Tongue (tissue), 1 donor: ENCODE measurements at regions not wholly inside any gene's neighbourhood (a gene's known extent, or its start where the extent isn't known, plus 50 kb on each side); places are given as distances from the start of the nearest gene placed in this dataset.
"Not testable (repeated sequence)": the region's sequence is repeated elsewhere in the genome, so short reads cannot be mapped to it uniquely, and the experiment has no call there.

ENCODE experiments used
- DNase-seq: peaks from one replicate; pipeline ENCODE4 v3.0.0-alpha.2; 2015

DNA sequence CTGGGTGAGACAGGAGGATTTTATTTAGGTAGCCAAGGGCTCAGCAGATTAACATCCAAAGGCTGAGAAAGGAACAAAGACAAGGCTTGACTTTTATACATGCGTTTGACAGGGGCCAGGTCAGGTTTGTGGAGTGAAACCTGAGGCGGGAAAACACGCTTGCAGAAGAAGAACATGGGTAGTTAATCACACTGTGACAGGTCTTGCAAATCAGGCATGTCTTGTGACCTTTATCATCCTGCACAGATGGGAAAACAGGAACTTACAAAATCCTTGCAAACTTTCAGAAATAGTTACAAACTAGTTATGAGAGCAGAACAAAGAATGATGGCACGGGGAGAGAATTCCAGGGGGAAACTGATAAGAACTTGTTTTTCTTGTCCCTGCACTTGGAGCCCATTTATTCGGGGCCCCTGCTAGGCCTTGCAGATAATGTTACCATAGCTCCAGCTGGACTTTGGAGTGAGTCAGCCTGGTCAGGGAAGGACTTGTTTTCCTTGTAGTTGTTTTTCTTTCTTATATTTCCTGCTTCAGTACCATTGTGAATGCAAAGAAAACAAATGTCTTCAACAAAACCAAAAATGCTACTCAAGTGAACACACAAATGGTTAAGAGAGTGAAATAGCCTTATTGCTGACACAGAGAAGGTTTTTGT is 965.9 kb upstream of the ROBO1 start:
- DNase-seq: peak; percentile 2

DNA sequence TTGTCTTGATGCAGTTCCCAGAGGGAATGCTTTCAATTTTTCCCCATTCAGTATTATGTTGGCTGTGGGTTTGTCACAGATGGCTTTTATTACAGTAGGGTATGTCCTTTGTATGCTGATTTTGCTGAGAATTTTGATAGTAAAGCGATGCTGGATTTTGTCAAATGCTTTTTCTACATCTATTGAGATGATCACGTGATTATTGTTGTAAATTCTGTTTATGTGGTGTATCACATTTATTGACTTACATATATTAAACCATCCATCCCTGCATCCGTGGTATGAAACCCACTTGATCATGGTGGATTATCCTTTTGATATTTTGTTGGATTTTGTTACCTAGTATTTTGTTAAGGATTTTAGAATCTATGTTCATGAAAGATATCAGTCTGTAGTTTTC is 959.8 kb upstream of the ROBO1 start:
- not testable (repeated sequence) for DNase-seq

DNA sequence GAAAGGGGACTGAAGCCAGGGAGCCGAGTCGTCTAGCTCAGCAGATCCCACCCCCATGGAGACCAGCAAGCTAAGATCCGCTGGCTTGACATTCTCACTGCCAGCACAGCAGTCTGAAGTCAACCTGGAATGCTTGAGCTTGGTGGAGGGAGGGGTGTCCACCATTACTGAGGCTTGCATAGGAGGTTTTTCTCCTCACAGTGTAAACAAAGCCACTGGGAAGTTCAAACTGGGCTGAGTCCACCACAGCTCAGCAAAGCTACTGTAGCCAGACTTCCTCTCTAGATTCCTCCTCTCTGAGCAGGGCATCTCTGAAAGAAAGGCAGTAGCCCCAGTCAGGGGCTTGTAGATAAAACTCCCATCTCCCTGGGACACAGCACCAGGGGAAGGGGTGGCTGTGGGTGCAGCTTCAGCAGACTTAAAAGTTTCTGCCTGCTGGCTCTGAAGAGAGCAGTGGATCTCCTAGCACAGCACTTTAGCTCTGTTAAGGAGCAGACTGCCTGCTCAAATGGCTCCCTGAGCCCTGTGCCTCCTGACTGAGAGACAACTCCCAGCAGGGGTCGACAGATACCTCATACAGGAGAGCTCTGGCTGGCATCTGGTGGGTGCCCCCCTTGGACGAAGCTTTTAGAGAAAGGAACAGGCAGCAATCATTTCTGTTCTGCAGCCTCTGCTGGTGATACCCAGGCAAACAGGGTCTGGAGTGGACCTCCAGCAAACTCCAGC is 942.0 kb upstream of the ROBO1 start:
- not testable (repeated sequence) for DNase-seq

DNA sequence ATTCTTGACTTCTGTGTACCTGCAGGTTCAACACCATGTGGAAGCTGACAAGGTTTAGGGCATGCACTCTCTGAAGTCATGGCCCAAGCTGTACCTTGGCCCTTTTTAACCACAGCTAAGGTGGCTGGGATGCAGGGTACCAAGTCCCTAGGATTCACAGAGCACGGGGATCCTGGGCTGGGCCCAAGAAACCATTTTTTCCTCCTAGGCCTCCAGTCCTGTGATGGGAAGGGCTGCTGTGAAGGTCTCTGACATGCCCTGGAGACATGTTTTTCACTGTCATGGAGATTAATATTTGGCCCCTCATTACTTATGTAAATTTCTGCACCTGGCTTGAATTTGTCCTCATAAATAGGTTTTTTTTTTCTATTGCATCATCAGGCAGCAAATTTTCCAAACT is 937.5 kb upstream of the ROBO1 start:
- DNase-seq: no peak

DNA sequence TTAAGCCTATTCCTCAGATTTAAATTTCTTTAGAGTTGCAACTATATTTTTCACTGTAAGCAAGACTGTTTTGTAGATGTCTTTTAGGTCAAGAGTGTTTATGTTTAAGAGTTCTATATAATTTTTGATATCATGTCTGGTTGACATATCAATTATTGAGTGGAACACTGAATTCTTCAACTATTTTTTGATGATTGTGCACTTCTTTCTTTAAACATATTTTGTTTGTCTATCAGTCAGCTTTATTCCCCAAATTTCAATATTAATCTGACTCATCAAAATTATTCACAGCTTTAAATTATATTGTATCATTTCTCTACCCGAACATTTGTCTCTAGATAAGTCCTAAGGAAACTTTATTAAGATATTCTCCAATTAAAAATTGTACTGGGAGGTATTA is 933.6 kb upstream of the ROBO1 start:
- DNase-seq: no peak

DNA sequence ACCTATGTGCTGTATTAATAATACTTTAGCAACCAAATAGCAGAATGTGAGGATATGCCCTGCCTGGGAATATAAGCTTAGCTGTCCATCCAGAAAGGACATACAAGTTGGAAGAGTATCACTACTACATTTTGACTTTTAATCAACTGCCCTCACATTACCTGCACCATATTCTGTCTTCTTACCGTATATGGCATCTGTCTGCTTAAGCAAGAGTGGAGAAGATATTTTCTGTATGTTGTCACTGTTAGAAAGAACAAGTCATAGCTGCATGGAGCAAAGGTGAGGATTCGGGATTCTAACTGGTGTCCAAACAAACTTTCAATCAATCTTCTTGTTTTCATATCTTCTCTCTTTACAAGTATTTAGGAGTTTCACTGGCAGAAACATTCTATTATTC is 929.5 kb upstream of the ROBO1 start:
- no peak for DNase-seq

DNA sequence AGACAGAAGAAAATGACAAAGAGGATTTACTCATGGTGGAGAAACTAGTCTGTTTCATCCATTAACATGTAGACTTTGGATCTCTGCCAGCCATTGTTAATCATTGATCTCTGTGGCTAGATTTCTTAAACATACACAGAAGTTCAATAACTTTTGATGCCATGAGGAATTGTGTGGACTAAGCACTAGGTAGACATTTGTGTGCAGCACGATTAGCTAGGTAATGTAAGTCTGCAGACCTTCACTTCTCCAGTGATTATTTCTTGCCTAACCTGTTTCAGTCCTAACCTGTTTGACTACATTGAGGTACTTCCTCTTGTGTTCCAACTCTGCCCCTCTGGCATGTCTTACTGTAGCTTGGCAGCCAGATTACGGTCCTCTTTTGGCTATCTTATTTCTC is 928.5 kb upstream of the ROBO1 start:
- DNase-seq: peak; percentile 55

DNA sequence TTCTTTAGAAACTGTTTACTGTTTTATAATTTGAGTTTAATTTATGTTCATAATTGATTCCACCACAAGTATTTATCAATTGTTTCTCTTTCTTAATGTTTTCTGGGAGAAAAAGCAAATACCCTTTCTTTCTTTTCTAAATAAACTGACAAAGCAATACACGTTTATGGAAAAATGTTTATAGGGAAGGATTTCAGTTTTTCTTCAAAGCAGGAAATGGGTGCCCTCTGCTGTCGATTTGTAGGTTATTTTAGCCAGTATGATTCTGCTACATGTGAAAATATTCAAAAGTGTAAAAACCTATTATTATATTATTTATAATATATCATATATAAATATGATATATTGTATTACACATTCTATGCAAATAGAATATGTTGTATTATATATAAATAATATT is 921.0 kb upstream of the ROBO1 start:
- peak; percentile 51 for DNase-seq

DNA sequence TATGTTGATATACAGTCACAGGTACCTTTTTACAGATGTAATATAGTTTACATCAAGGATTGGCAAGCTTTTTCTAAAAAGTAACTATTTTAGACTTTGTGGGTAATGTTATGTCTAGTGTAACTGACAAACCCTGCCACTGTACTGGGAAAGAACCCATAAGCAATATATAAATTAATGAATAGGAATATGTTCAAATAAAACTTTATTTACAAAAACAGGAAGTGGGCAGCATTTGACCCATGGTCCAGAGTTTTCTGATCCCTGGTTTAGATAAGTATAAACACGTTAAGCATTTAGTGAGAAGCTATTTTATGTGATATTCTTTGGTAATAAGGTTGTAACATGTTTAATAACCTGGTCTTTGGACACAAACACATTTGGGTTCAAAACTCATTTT is 915.2 kb upstream of the ROBO1 start:
- DNase-seq: no peak

DNA sequence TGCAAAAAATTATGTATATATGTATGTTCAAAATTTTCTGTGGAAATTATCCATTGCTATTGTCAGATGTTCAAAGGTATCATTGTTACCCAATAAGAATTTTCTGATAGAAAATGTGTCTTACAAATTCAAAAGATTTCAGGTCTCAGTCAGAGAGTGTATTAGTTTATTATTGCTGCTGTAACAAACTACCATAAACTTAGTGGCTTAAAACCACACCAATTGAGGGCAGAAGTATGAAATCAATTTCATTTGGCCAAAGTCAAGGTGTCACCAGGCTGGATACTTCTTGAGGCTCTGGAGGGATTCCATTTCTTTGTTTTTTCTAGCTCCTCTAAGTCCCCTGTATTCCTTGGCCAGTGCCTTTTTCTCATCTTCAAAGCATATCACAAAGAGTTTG is 914.4 kb upstream of the ROBO1 start:
- no peak for DNase-seq

DNA sequence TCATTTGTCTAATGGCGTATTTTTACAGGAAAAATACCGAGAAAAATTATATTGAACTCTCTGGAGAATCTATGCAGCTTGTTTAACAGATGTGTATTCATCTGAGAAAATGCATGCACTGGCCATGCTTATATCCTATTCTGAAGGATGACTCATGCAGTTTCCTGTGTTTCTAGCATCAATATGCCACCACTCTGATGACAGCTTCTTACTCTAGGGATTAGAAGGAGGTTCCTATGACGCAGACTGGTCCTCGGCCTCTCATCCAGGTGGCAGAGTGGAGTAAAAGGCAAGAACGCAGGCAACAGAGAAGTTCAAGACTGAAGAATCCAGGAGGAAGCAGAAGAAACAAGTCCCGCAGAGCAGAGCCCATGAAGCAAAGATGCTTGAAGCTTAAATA is 910.0 kb upstream of the ROBO1 start:
- no peak for DNase-seq

DNA sequence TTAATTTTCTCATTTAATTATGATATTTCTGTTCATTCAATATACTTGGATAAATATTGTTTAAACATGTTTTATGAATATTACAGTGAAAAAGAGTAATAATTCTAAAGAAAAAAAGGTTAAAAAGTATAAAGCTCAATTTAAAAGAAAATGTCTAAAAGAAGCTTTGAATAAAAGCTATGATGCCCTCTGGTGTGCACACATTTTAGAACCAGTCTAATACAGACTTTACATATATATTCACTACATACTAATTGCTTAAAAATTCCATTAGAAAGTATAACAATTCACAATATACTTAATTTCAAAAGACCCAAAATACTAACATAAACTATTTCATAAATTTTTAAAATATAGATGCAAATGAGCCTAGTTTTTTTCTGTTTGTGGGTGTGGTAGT is 909.1 kb upstream of the ROBO1 start:
- DNase-seq: no peak

DNA sequence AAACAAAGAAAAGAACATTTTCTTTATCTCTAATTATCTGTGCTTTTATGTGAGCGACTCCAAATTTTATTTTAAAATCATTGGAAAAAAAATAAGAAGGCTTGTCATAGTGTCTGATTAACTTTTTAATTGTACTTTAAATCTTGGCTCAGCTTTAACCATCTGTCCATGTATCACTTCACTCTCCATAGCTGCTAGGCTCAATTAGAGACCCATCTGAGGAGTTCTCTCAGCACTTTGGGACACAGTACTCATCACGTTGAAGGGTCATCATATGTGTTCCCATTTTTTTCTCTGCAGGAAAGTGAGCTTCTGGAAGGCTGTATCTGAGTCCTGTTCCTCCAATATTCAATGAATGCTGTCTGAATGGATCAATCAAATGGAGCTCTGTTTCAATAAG is 908.5 kb upstream of the ROBO1 start:
- DNase-seq: no peak

DNA sequence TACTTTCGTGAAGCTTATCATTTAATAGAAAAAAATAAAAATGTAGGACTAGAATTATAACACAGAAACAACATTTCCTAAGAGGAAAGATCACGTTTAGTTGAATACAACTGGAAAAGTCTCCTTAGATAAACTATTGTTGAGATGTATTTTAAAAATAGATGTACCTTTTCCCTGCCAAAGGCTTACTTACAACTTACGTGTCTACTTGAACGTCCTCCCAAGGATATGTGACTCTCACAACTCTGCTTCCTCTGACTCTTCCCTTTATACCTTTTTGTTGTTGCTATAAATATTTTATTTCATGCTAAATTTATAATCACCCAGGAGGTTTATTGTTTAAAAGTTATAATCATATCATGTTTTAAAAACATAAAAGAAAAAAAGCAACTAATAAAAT is 908.0 kb upstream of the ROBO1 start:
- no peak for DNase-seq

DNA sequence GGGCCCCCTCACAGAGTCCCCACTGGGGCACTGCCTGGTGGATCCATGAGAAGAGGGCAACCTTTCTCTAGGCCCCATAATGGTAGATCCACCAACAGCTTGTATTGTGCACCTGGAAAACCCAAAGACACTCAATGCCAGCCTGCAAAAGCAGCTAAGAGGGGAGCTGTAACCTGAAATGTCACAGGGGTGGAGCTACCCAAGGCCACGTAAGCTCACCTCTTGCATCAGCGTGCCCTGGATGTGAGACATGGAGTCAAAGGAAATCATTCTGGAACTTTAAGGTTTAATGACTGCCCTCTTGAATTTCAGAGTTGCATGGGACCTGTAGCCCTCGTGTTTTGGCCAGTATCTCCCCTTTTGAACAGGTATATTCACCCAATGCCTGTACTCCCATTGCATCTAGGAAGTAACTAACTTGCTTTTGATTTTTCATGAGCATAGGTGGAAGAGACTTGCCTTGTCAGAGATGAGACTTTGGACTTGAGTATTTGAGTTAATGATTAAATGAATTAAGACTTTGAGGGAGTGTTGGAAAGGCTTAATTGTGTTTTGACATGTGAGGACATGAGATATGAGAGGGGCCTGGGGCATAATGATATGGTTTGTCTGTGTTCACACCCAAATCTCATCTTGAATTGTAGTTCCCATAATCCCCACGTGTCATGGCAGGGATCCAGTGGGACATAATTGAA is 900.9 kb upstream of the ROBO1 start:
- DNase-seq: no peak

DNA sequence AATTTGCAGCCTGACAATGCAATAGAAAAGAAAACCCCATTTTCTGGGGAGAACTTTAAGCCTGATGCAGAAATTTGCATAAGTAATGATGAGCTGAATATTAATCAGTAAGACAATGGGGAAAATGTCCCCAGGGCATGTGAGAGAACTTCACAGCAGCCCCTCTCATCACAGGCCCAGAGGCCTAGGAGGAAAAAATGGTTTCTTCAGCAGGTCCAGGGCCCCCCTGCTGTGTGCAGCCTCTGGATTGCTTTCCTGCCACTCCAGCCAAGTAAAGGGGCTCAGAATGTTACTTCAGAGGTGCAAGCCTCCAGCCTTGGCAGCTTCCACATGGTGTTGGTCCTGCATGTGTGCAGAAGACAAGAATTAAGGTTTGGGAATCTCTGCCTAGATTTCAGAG is 900.3 kb upstream of the ROBO1 start:
- no peak for DNase-seq

DNA sequence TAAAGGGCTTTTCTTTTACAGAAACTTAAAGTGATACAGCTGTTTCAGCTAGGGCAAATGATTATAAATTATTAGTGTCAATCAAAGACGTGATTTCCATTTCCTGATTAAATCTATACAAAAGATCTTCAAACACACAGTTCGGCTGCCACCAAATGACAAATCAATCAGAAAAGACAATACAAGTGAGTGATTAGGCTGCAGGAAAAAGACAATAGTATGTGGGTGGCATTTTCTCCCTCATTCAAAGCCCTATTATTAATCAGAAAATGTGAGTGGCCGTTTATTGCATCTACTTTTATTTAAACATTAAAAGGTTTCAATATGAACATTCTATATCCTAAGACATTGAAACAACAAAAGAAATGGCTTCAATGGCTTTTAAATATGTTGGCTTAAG is 895.6 kb upstream of the ROBO1 start:
- DNase-seq: no peak

DNA sequence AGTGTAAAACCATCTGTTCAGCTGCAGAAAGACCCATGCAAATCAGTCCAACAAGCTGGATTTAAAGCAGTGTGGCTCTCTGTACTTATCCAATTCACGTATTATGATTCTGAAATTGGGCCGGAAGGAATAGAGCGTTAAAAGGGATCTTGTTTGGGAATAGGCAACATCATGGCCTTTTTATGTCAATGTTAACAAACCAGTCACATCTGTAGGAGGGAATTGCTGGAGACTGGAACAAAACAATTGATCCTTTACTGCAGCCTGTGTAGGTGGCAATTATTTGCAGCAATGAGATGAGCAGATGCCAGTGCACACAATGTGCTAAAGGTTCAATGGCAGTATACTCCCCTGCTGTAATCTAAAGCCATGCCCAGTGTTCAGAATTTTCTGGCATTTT is 887.4 kb upstream of the ROBO1 start:
- DNase-seq: no peak

DNA sequence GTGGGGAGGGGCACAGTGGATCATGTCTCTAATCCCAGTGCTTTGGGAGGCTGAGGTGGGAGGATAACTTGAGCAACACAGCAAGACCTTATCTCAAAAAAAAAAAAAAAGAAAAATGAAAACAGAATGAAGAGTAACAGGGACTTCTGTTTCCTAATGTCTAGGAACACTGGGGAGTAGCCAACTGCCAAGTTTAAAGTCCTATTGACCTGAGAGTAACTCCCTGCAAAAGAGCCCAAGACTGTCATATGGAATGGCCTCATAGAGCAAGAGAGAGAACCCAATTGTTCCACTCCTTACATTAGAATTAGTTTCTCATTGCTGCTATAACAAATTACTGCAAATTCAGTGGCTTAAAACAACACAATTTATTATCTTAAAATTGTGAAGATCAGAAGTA is 881.4 kb upstream of the ROBO1 start:
- no peak for DNase-seq

DNA sequence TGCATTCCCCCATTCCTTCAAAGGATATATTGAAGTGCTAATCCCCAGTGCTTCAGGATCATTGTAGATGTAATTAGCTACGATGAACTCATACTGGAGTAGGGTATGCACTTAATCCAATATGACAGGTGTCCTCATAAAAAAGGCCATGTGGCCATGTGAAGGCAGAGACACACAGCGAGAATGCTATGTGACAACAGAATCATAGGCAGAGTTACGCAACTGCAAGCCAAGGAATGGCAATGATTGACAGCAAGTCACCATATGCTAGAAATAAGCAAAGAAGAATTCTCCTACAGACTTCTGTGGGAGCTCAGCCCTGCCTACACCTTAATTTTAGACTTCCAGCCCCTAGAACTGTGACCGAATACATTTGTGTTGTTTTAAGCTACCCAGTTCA is 875.6 kb upstream of the ROBO1 start:
- DNase-seq: peak; percentile 54

DNA sequence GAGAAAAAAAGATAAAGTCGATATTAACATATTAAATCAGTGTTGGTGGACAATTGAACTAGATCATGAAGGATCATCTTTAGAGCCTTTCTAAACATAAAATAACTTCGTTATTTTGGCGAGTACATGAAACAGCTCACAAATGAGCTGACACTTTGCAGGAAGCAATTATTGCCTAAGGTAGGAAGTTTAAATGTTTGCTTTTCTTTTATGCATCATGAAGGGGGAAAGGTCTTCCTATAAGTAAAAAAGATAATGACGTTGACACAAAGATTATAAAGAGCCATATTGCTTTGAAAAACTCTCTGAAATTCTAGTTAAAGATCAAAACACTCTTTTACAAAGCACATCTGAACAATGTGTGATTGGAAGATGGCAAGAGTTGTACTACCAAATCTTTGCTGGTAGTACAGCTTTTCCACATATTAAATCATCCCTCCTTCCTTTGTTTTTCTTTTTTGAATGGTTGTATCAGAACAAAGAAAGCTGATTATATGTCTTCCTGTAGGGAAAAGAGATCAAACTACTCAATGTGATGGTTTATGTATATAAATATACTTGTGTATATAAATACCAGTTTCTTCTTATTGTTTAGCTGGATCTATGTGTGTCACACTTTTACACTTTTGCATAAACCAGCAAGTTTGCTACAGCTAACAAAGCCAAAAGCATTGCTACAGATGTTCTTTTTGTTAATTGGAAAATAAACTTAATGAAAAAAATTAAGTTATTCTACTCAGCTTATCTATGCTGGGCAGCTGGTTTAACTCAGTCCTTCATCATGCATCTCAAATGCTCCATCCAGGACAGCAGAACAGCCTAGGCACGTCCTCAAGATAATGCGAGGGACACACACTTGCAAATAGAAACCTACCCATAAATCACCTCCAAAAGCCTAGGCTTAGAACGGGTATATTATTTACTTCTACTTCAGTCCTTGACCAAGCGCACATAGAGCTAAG is 850.8 kb upstream of the ROBO1 start:
- no peak for DNase-seq

DNA sequence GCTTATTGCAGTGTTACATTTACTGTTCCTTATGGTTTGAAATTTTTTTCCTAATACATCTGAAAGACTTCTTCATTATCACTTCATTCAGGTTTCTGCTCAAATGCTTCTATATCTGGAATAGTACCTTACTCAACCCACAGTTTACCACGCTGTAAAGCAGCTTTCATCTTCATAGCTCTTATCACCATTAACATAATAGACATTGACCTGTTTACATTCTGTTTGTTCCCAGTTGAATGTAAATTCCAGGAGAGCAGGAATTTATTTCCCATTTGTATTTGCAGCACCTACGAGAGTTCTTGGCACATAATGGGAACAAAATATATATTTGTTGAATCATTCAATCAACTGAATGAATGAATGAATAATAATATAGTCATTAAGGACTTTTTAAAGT is 844.6 kb upstream of the ROBO1 start:
- no peak for DNase-seq

DNA sequence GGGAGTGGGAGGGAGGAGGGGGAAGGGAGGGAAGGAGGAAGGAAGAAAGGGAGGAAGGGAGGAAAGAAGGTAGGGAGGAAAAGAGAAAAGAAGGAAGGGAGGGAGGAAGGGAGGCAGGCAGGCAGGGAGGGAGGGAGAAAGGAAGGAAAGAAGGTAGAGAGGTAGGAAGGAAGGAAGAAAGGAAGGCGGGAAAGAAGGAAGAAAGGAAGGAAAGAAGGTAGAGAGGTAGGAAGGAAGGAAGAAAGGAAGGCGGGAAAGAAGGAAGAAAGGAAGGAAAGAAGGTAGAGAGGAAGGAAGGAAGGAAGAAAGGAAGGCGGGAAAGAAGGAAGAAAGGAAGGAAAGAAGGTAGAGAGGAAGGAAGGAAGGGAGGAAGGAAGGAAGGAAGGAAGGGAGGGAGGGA is 840.3 kb upstream of the ROBO1 start:
- DNase-seq: not testable (repeated sequence)
